Thymus (tissue), 11 donors: ENCODE measurements at regions not wholly inside any gene's neighbourhood (a gene's known extent, or its start where the extent isn't known, plus 50 kb on each side); places are given as distances from the start of the nearest gene placed in this dataset.
"Not testable (repeated sequence)": the region's sequence is repeated elsewhere in the genome, so short reads cannot be mapped to it uniquely, and the experiment has no call there.

Experiments
- DNase-seq, 9 donors: peaks; one replicate each; pipeline ENCODE4 v3.0.0-alpha.2; 2013; ENCODE audit warnings: low spot score in 9 of 9, low read depth in 6 of 9, missing footprints in 1 of 9
- H3K27ac ChIP-seq, 2 donors: one replicate each; pipeline ENCODE4 v1.5.1; 2013; ENCODE audit warnings: control low read depth in 1 of 2, low read depth in 1 of 2, low read length in 1 of 2, mild to moderate bottlenecking in 1 of 2, moderate library complexity in 1 of 2
- H3K27me3 ChIP-seq, 2 donors: one replicate each; pipeline ENCODE4 v1.5.1; 2013; ENCODE audit warnings: low read length in 1 of 2; ENCODE audit not compliant: control insufficient read depth in 2 of 2, insufficient read depth in 1 of 2
- H3K36me3 ChIP-seq, 2 donors: one replicate each; pipeline ENCODE4 v1.5.1; 2013; ENCODE audit warnings: low read length in 1 of 2, mild to moderate bottlenecking in 1 of 2, moderate library complexity in 1 of 2; ENCODE audit not compliant: control insufficient read depth in 2 of 2, insufficient read depth in 2 of 2
- H3K4me1 ChIP-seq, 2 donors: one replicate each; pipeline ENCODE4 v1.5.1; 2013; ENCODE audit warnings: low read length in 2 of 2; ENCODE audit not compliant: control insufficient read depth in 2 of 2, insufficient read depth in 2 of 2
- H3K4me3 ChIP-seq, 2 donors: one replicate each; pipeline ENCODE4 v1.5.1; 2013; ENCODE audit warnings: low read length in 2 of 2, control low read depth in 1 of 2, mild to moderate bottlenecking in 1 of 2
- H3K9me3 ChIP-seq, 2 donors: one replicate each; pipeline ENCODE4 v1.5.1; 2013; ENCODE audit warnings: low read length in 1 of 2, mild to moderate bottlenecking in 1 of 2; ENCODE audit not compliant: control insufficient read depth in 2 of 2, insufficient read depth in 1 of 2
- WGBS: extraction: QIAGEN DNeasy Blood & Tissue Kit; methylation state at CpG from one replicate; pipeline ENCODE4 v1.1.7; 2013; 5-methylcytosine and 5-hydroxymethylcytosine counted together
- donor health status: healthy.

DNA sequence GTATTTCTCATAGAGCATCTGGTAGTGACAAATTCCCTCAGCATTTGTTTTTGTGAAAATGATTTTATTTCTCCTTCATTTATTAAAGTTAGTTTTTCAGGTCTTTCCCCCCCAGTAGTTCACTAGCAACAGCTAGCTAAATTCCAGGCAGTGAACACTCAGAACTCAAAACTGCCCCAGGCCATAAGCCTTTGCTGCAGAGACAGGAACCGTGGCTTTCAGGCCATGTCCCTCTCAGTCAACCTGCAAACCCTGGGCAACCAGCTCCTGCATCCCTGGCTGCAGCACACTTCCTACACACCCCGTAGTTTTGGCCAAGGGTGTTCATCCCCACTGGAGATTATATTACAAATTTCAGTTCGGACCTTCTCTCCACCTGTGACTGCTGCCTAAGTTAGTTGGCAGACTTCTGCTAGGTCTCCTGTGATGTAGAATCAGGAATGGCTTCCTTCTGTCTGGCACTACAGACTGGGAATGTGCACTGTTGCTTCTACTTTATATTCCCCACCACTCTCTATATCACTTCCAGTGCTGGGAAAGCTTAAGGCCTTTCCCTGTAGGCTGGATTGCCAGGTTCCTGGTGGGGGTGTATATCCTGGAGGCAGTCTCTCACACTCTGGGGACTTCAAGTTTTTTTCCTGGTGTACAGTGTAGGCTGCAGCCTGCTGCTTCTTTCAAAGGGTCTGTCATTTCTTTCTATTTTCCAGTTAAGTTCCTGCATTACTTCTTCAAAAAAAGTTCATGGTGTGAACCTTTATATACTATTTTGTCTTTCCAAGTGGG lies 924.4 kb upstream of the LRFN5 start:
- H3K4me3 ChIP-seq, result no peak overlapping the region
- no peaks in the 10 kb centered on the region for H3K27me3 ChIP-seq
- no peak overlapping the region for H3K27ac ChIP-seq
- H3K9me3 ChIP-seq, result no peaks in the 10 kb centered on the region
- H3K36me3 ChIP-seq, result no peaks in the 10 kb centered on the region
- DNase-seq, result no peak
- WGBS, result 80% methylated on average over 3 of the region's 3 CpGs
- H3K4me1 ChIP-seq, result no peaks in the 10 kb centered on the region

DNA sequence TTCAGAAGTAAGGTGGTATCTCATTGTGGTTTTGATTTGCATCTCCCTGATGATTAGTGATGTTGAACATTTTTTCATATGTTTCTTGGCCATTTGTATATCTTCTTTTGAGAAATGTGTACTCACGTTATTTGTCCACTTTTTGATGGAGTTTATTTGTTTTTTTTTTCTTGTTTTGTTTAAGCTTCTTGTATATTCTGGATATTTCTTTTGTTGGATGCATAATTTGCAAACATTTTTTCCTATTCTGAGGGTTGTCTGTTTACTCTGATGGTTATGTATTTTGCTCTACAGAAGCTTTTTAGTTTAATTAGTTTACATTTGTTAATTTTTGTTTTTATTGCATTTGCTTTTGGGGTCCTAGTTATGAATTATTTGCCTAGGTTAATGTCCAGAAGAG lies 927.4 kb upstream of the LRFN5 start:
- no peaks in the 10 kb centered on the region for H3K27me3 ChIP-seq
- no peaks in the 10 kb centered on the region for H3K4me1 ChIP-seq
- H3K36me3 ChIP-seq, result no peaks in the 10 kb centered on the region
- H3K9me3 ChIP-seq, result no peaks in the 10 kb centered on the region
- 97% methylated on average over 1 of the region's 1 CpG for WGBS
- no peak overlapping the region for H3K4me3 ChIP-seq
- no peak for DNase-seq
- H3K27ac ChIP-seq, result no peak overlapping the region

GRCh38 chr14:40677206-40677605 lies 929.5 kb upstream of the LRFN5 start:
- not testable (repeated sequence) for H3K27ac ChIP-seq, DNase-seq, H3K4me1 ChIP-seq, H3K27me3 ChIP-seq, H3K36me3 ChIP-seq, H3K4me3 ChIP-seq, H3K9me3 ChIP-seq

GRCh38 chr14:40674502-40674901 lies 932.2 kb upstream of the LRFN5 start:
- no peak overlapping the region for H3K27ac ChIP-seq
- 87% methylated on average over 1 of the region's 1 CpG for WGBS

GRCh38 chr14:40656311-40656710 lies 950.4 kb upstream of the LRFN5 start:
- Histone ChIP-seq H3K4me1 (no peaks in the 10 kb centered on the region), H3K27me3 (no peaks in the 10 kb centered on the region), H3K4me3 (no peak overlapping the region), H3K36me3 (no peaks in the 10 kb centered on the region), H3K27ac (no peak overlapping the region), H3K9me3 (no peaks in the 10 kb centered on the region)
- no peak for DNase-seq

More at GRCh38 chr14:40674502-40674901, 932.2 kb upstream of the LRFN5 start:
- Histone ChIP-seq H3K9me3 (no peaks in the 10 kb centered on the region), H3K4me1 (no peaks in the 10 kb centered on the region), H3K36me3 (no peaks in the 10 kb centered on the region), H3K4me3 (no peak overlapping the region), H3K27me3 (no peaks in the 10 kb centered on the region)
- no peak for DNase-seq

DNA sequence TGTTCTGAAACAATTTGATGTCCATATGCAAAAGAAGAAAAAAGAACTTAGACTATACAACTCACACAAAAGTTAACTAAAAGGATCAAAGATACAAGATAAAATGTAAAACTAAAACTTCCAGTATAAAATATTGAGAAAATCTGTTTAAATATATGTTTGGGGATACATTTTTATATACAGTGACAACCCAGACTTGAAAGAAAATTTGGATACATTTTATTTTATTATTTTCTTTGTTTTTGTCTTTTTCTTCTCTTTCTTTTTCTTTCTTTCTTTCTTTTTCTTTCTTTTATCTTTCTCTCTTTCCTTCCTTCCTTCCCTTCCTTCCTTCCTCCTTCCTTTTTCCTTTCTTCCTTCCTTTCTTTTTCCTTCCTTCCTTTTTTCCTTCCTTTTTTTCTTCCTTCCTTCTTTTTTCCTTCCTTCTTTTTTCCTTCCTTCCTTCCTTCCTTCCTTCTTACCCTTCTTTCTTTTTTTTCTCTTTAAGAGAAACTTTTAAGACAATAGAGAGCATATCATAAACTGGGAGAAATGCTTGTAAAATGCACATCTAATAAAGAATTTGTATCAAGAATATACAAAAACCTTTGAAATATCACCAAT lies 954.5 kb upstream of the LRFN5 start:
- H3K4me3 ChIP-seq, result no peak overlapping the region
- H3K36me3 ChIP-seq, result no peaks in the 10 kb centered on the region
- H3K27me3 ChIP-seq, result no peaks in the 10 kb centered on the region
- H3K27ac ChIP-seq, result no peak overlapping the region
- no peaks in the 10 kb centered on the region for H3K9me3 ChIP-seq
- DNase-seq, result no peak
- H3K4me1 ChIP-seq, result no peaks in the 10 kb centered on the region

DNA sequence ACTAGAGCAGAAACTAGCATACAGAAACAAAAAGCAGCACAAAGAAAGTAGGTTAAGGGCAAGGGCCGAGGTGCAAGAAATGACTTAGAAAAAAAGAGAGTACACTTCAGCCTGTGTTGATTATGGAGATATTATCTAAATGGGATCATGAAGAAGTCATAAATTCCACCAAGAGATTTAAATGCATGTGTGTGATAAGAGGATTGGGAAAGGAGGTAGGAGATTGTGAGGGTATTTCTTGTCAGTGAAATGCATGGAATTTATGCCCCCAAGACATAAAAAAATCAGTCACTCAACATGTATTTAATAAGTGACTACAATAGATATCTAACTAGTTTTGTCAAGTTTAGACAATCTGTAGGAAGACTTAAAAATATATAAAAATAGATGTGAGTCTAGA lies 976.2 kb upstream of the LRFN5 start:
- no peak overlapping the region for H3K4me3 ChIP-seq
- no peaks in the 10 kb centered on the region for H3K4me1 ChIP-seq
- H3K27me3 ChIP-seq, result no peaks in the 10 kb centered on the region
- H3K9me3 ChIP-seq, result no peaks in the 10 kb centered on the region
- no peak for DNase-seq
- no peak overlapping the region for H3K27ac ChIP-seq
- H3K36me3 ChIP-seq, result no peaks in the 10 kb centered on the region
- WGBS, result 87% methylated on average over 1 of the region's 1 CpG

- not testable (repeated sequence) for H3K9me3 ChIP-seq, DNase-seq, H3K27ac ChIP-seq, H3K4me3 ChIP-seq, H3K27me3 ChIP-seq, H3K4me1 ChIP-seq, H3K36me3 ChIP-seq
- 93% methylated on average over 34 of the region's 44 CpGs for whole genome bisulfite sequencing
Measured at GRCh38 chr14:40629551-40630137, 977.0 kb upstream of the LRFN5 start.

- 74% methylated on average over 3 of the region's 3 CpGs for WGBS
- Histone ChIP-seq H3K4me1 (no peaks in the 10 kb centered on the region), H3K27me3 (no peaks in the 10 kb centered on the region), H3K9me3 (peaks cover 0 to 7% of the 10 kb centered on the region in 2 donors), H3K4me3 (no peak overlapping the region), H3K36me3 (no peaks in the 10 kb centered on the region), H3K27ac (no peak overlapping the region)
- DNase-seq, result no peak
Measured at GRCh38 chr14:40629144-40629543, 977.5 kb upstream of the LRFN5 start.
